ENCODE measurements at regions not wholly inside any gene's neighbourhood (a gene's known extent, or its start where the extent isn't known, plus 50 kb on each side); places are given as distances from the start of the nearest gene placed in this dataset.

DNA sequence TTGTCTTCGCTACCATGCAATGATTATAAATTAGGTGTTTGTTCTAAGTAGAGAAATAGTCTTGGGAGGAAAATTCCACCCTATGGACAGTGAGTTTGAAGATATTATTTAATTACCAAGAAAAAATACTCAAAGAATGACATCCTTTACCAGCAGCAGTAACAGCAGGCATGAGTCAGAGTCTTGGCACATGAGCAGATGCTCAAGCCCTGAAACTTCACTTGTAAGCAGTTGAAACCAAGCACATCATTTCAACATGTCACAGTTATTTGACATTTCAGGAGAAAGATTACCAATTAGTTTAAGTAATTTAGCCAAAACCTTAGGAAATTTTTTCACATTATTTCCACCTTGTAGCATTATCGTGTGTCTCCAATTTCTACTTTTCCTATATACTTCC, 99.2 kb downstream of the C12orf50 start:
- DNase-seq (ENCODE audit: low spot score), result no peak

DNA sequence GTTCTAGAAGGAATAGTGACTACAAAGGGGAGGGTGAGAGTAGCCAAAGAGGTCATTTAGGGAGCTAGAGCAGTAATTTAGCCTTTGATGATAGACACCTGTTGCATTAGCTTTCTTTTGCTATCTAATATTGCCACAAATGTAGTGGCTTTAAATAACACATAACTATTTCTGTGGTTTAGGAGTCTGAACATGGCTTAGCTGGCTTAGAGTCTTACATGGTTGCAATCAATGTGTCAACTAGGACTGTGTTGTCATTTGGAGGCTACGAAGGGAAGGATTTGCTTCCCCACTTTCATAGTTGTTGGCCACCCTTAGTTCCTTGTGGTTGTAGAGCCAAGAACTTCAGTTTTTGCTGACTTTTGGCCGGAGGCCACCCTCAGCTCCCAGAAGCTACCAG, 99.9 kb downstream of the C12orf50 start:
- no peak for DNase-seq (ENCODE audit: low spot score)

DNA sequence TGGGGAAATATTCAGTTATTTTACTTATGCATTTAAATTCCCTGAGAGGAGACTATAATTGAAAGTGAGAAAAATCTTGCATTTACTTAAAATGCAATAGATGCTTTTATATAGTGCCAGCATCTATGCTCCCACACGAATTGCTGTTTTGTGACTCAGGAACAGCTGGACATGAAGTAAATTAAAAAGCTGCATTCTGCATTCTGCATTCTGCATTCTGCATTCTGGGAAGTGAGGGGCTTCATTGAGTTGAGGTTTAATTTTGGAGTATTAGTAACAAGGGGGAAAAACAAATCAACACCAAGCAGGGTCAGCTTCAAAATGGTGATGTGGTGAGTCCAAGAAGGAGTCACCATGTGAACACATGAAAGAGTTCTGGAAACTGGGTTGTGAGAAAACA, 101.2 kb downstream of the C12orf50 start:
- no peak for DNase-seq (ENCODE audit: low spot score)

DNA sequence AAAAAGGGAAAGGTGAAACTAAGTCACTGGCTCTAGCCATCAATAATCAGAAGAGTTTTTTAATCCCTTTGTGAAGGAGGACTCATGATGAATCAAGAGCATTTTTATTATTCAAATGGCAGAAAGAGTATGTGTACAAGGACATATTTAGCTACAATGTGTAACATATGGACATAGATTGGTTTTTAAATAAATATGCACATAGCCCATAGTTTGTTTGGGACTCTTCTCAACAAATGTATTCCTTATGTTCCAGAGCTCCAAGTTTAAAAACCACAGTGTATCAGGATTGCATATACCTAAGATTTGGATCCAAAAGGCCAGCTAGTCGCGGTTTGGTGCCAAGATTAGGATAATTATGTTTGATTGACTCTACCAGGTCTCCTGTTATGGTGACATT, 104.2 kb downstream of the C12orf50 start:
- no peak for DNase-seq (ENCODE audit: low spot score)

DNA sequence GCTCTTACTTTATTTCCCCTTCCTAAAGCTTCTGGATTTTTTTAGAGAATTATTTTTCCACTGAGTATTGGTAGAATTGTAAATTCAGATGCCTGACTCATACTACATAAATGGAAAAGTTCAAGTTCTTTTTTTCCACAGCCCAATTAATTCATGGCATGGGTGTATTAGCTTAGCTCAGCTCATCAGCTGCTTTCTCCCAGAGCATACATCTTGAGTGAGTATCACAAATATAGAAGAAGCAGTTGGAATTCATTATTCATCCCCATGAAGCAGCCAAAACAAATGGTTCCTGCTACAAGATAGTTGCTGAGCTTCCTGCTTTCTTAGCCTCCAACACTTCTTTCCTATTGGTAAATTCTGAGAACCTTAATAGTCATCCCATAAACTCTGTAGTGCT, 105.1 kb downstream of the C12orf50 start:
- DNase-seq (ENCODE audit: low spot score), result no peak

DNA sequence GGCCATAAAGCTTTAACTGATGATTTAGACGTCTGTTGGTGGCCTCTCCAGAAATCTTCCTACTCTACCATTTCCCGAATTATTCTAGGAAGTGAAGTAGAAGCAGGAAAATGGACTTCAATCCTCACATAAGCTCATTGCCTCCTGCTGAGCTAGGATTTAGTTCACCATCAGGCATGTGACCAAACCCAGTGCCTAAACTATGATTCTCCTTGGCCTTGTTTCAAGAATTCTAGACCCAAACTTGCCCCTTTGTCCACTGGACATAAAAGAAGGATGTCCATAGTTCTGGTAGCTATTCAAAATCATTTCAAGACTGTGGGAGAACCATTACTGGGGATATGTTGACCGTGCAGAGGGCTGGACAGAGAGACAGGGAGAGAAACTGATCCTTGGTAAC, 105.8 kb downstream of the C12orf50 start:
- DNase-seq (ENCODE audit: low spot score), result no peak

DNA sequence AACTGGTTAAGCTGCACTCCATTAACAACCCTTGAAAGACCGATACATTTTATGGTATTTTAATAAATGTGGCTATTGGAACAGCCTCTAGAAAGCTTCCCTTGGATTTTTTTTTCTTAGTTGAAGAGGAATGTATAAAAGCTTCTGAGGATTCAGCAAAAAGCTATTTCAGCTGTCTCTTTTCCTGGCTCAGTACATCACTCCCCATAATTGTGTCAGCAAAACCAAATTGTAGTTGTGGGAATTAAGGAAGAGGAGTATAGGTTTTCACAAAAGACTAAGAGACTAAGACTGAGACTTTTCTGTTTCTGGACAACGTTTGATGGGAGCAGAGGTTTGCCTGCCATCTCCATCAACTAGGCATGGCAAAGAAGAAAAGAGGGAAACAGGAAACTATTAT, 106.5 kb downstream of the C12orf50 start:
- DNase-seq (ENCODE audit: low spot score), result no peak

DNA sequence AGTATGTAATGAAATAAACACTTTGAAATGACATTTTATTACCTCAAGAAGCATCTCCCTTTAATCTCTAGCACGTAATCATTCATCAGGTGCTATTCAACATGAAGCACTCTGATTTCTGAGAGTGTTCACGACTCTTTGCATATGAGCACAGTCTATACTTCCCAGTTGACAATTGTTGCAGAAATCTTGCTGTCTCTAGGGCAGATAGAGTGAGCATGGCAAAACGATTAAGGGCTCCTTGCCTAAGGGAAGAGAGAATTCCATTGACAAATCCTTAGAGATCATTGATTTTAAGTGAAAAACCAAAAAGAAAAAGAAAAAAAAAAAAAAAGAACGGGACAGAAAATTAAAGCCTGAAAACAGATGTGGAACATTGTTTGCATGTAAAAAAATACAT, 107.6 kb downstream of the C12orf50 start:
- no peak for DNase-seq (ENCODE audit: low spot score)

DNA sequence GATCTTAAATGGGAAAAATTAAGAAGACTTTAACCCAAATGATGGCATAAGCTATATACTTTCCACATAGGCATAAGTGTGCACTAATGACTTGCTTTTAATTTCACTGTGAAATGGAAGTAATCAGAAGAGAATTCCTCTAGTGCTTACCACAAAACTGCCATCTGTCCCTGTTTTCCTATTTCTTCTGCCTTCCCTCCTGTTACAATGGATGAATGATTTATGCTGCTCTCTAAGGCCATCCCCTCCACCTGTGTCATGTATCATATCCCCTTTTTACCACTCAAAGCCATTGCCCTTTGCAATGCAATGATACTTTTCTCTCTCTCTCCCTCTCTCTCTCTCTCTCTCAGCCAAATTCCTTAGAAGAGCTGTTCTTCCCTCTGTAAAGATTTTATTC, 109.1 kb downstream of the C12orf50 start:
- no peak for DNase-seq (ENCODE audit: low spot score)

DNA sequence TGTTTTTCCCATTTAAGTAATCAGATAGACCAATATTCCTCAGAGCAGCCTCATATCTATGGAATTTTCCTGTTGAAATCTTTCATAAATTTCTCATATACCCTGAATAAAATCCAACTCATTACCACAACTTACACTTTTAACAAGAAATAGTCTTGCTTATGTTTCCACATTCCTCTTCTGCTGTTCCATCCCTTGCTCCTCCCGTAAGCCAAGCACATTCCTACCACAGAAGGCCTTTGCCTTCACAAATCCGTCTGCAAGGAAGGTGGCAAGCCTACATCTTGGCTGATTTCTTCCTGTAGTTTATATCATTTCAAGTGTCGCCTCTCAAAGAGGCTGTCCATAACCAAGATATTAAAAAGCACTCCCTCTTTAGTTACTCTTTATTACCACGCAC, 127.7 kb downstream of the C12orf50 start:
- DNase-seq (ENCODE audit: low spot score), result no peak

DNA sequence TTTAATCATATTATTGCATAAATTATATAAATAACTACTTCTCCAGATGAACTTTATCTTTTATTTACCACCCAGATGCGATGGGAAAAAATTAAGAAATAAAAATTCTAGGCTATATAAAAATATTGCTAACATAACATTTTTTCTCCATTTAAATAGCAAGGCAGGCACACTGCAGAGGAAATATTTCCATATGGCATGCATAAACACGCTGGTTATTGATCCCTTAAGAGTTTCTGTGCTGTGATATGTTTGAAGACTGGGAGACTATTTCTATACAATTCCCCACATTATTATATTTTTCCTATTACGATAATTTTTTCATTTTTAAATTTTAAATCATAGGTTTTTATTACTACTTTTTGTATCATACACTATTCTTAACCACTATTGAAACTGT, 131.5 kb downstream of the C12orf50 start:
- no peak for DNase-seq (ENCODE audit: low spot score)

DNA sequence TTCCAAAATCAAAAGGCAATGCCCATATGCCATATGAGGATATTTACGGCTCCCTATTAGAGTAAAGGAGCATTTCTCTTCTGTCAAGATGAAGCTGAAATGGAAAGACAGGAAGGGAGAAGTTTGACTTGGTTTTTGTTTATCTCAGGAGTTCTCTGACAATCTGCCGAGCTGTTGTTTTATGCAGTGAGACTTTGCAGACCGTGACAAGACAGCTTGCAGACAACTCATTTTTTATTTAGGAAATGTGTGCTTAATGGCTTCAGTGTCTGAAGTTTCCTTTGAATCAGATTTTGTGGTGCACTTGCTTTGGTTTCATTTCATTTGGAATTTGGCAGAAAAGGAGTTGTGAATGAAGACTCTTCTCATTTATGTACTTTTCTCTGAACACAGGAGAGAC, 145.4 kb downstream of the C12orf50 start:
- DNase-seq (ENCODE audit: low spot score), result no peak

DNA sequence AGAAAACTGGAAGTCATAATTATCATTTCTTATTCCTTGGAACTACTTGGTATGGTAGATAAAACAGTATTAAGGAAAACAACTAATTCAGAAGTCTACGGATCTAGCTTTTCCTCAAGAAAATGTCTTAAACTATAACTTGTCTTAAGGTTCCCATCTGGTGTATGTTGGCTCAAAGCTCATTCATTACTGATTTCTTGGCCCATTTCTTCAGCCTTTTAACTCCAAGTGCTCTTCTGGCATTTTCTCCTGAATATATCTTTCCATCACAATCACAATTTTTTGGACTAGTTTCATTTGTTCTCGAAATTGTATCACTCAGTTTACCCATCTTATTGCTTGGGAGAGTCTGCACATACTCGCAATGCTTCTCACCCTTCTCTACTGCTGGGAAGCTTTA, 150.1 kb downstream of the C12orf50 start:
- no peak for DNase-seq (ENCODE audit: low spot score)

DNA sequence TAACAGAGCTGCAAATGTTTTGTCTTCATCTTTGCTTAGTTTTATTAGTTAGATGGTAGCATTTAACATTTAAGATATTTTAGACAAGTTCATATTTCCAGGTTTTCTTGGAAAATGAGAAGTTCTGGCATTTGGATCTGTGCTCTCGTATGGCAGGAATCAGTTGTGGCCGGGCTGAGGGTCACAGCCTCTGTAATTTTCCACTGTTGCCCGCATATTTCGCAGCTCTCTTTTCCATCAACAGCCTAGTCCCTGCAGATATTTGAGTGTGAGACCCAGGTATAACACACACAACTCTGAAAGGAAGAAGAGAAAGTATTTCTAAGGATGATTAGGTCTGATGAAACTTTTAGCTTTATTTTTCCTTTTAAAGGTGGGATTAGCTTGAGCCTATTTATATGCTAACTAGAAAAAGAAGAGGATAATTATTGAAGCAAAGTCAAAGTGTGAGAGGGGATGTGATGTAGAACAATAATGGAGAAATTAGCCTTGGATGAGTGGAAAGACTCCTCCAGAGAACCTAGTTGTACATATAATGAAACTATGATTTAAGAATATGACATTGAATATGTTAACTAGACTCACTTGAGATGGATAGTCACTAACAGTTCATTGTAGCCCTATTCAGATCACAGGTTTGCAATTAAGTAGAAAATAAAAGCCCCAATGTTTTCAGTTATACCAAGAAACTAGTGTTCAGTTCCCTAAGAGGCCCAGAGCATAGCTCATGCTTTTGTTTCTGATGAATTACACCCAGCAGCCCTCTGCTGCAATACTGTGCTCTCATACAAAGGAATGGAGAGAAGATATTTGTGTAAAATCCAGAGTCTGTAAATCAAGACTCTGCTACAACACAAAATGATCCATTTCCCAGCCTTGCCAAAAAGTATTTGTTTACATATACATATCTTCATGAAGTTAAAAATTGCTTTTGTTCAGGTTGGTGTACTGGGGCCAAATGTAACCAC, 158.4 kb downstream of the C12orf50 start:
- DNase-seq (ENCODE audit: low spot score), result no peak

DNA sequence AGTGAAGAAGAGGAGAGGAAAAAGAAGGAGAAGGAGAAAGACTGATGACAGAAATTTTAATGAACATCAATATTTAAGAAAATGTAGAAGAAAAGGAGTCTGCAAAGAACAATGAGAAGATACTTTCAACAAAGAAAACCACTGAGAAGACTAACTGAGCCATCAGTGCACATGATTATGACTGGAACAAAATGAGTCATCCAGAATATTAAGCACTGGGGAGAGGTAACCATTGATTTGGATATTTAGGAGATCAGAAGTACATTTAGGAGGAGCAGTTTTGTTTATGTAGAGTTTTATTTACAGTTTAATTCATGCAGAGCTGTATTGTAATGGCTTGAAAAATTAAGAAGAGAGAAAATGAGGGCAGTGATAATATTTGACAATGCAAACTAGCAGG, 159.1 kb downstream of the C12orf50 start:
- no peak for DNase-seq (ENCODE audit: low spot score)

DNA sequence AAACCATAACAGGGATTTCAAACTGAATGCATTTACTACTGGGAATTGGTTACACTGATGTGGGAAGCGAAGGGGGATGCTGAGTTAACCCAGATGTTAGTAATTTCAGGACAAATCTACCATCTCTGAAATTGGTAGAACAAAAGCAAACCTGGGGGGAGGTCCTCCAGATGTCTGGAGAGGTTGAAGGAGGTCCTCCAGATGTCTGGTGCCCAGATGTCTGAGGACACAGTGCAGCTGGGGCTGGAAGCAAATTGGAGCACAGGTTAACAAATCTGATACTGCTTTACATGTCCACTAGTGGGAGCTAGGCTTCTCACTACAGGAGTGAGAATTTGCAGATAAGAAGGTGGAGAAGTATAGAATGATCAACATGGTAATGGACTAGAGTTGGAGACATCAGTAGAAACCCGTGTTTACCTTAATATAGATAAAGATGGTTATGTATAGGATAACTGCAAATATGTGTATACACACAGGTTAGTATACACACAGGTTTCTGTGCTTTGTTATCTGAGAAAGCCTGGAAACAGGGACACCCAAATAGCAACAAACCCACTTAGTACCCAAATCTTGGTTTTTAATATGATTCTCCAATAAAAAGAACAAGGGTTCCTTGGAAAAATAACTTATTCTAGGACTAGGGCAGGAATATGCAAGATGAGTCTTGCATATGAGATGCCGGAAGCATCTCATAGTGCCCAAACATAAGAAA, 162.5 kb downstream of the C12orf50 start:
- peak; percentile 17 for DNase-seq (ENCODE audit: low spot score)

DNA sequence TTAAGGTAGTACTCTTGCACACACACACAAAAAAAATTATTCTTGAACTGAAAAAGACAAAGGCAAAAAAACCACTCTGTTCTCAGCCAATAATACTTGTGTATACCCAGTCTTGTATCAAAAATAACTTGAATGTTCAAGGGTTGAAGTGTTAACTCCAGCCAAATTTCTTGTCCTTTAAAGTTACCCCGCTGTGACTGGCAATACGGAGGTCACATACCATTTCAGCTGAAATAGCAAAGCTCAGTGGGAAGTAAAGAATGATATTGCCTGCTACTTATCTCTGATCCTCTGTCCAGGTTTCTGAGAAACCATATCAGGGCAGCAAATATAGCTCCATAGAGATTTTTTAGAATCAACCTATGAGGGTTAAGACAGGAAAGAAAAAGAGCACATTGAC, 167.4 kb downstream of the C12orf50 start:
- no peak for DNase-seq (ENCODE audit: low spot score)

DNA sequence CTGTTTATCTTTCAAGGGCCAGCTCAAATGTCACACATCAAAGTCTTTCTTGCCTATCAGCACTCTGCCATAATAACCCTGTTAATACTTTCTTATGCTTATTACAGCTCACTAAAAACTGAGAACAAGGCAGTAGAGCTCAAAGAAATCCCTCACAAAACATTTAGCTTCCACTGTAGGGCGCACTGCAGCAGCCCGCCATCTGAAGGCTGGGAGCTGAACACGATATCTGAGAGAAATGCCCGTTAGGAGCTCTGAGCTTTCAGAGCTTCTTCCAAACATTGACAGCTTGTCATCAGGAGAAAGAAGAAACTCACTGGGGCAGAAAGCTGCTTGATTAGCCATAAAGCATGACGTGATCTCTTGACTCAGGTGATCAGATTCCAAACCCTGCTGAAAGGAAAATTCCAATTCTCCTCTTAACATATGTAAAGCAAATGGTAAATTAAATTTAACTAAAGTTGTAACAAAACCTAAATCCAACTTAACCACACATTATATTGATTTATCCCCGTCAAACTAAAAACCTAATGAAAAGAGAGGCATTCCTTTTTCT, 175.7 kb downstream of the C12orf50 start:
- DNase-seq (ENCODE audit: low spot score), result no peak

DNA sequence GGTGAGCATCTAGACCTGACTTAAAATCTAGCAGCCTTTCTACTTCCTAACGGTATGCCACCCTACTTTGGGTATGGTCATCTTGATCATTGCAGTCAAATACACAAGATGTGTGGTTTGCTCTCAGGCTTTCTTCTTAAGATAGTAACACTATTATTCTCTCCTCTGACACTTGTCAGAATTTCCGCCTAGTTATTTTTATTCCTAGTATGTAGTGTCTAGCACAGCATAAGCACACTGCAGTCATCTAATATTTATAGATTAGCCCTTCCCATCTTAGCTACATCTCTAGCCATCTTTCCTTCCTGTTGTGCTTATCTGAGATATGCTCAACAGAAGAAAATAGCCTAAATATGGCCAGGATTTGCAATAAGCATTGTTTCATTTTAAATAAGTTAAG, 180.1 kb downstream of the C12orf50 start:
- DNase-seq (ENCODE audit: low spot score), result no peak

DNA sequence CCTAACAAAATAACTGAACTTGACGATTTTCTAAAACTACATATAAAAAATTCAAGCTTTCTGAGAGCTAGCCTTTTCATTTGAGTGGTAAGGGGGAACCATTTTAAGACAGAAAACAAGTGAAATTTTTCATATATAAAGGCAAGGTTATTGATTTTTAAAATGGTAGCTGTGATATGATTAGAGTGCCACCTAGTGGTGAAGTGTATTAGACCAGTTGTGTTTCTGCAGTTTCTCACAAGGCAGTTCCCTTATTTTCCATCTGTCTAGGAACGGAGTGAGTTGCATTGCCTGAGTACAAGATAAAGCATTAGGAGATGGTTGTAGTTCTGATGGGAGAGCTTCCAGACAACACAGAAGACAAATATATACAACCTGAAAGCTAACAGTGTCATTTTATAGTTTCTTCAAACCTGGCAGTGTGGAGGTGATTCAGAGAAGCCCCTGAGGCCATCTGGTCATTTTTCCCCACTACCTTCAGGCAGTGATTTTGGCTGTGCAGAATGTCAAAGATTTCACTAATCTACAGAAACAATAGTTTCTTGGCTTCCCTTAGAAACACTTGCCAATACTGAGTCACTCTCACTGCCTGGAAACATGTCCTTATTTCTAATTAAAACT, 180.8 kb downstream of the C12orf50 start:
- peak; percentile 66 for DNase-seq (ENCODE audit: low spot score)

DNA sequence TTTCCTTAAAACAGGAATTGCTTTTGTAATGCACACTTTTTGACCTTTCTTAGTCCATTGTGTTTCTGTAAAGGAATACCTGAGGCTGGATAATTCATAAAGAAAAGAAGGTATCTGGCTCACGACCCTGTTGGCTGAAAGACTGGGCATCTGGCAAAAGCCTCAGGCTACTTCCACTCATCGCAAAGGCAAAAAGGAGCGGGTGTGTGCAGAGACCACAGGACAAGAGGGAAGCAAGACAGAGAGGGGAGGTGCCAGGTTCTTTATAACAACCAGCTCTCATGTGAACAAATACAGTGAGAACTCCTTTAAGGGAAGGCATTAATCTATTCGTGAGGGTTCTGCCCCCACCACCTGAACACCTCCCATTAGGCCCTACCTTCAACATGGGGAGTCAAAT, 182.1 kb downstream of the C12orf50 start:
- no peak for DNase-seq (ENCODE audit: low spot score)

DNA sequence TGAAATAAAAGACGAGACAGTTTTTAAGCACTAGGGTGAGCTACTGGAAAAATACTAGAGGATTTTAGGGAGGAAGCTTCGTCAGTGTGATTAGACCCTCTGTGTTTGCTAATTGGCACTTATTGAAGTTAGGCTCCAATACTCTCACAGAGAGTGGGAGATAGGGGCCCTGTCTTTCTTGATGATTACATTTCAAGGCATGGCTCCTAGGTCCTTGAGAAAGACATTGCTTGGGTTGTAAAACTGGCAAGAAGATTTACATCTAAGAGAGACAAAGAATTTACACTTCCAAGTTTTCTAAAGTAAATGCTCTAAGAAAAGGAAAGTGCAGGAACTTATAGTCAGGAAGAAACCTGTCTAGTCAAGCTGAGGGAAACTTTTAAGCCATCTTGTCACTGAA, 183.2 kb downstream of the C12orf50 start:
- no peak for DNase-seq (ENCODE audit: low spot score)
